Endodermal cell (in vitro differentiated cells): ENCODE measurements at regions not wholly inside any gene's neighbourhood (a gene's known extent, or its start where the extent isn't known, plus 50 kb on each side); places are given as distances from the start of the nearest gene placed in this dataset.
"Not testable (repeated sequence)": the region's sequence is repeated elsewhere in the genome, so short reads cannot be mapped to it uniquely, and the experiment has no call there.

Experiments
- DNase-seq: peaks from one replicate; pipeline ENCODE4 v3.0.0-alpha.2; 2017
- H3K27ac ChIP-seq: 2 replicates; pipeline ENCODE4 v1.5.1; 2013; ENCODE audit warnings: mild to moderate bottlenecking, low read depth, low read length, moderate library complexity
- H3K27me3 ChIP-seq: 2 replicates; pipeline ENCODE4 v1.6.1; 2013; ENCODE audit warnings: mild to moderate bottlenecking, low read length, moderate library complexity; ENCODE audit not compliant: insufficient read depth, control insufficient read depth, poor library complexity, severe bottlenecking
- H3K36me3 ChIP-seq: 2 replicates; pipeline ENCODE4 v1.7.0; 2013; ENCODE audit warnings: mild to moderate bottlenecking, low read length, moderate library complexity; ENCODE audit not compliant: control insufficient read depth, insufficient read depth
- H3K4me1 ChIP-seq: one replicate; pipeline ENCODE4 v1.7.0; 2013; ENCODE audit warnings: low read length; ENCODE audit not compliant: control insufficient read depth, insufficient read depth
- H3K4me3 ChIP-seq: 2 replicates; pipeline ENCODE4 v1.5.1; 2013; ENCODE audit warnings: mild to moderate bottlenecking, low read length, moderate library complexity
- H3K9ac ChIP-seq: 2 replicates; pipeline ENCODE4 v1.6.1; 2013; ENCODE audit warnings: mild to moderate bottlenecking, low read length, moderate library complexity; ENCODE audit not compliant: poor library complexity, severe bottlenecking; ENCODE audit errors: extremely low read depth
- H3K9me3 ChIP-seq: 2 replicates; pipeline ENCODE4 v1.6.1; 2013; ENCODE audit warnings: mild to moderate bottlenecking, low read length, moderate library complexity; ENCODE audit not compliant: control insufficient read depth
- H3K27ac Mint-ChIP-seq: 2 replicates; pipeline ENCODE4 v1.8.0; 2020; ENCODE audit warnings: mixed read lengths
- H3K27me3 Mint-ChIP-seq: 2 replicates; pipeline ENCODE4 v1.8.0; 2021; ENCODE audit warnings: mild to moderate bottlenecking, mixed read lengths; ENCODE audit not compliant: insufficient read depth
- H3K36me3 Mint-ChIP-seq: 2 replicates; pipeline ENCODE4 v1.8.0; 2020; ENCODE audit warnings: low read depth, mixed read lengths
- H3K4me1 Mint-ChIP-seq: 2 replicates; pipeline ENCODE4 v1.8.0; 2020; ENCODE audit warnings: mixed read lengths
- H3K4me3 Mint-ChIP-seq: 2 replicates; pipeline ENCODE4 v1.8.0; 2020; ENCODE audit warnings: mild to moderate bottlenecking, moderate library complexity, mixed read lengths
- H3K9me3 Mint-ChIP-seq: 2 replicates; pipeline ENCODE4 v1.8.0; 2020; ENCODE audit warnings: mild to moderate bottlenecking, mixed read lengths
- WGBS, 2 experiments: methylation state at CpG; one replicate each; pipeline versions ENCODE4 v1.1.5 to v1.1.7; 2013; ENCODE audit warnings: missing lambda C conversion rate in 2 of 2, mixed read lengths in 1 of 2; ENCODE audit not compliant: insufficient coverage in 1 of 2, insufficient read length in 1 of 2; 5-methylcytosine and 5-hydroxymethylcytosine counted together
- TF ChIP-seq, protein P1 (sequence below): fragments of 200-600 bp; sonication (generic); conservative IDR thresholded peaks from 2 replicates; pipeline ENCODE4 v1.5.0; 2021; ENCODE audit warnings: antibody characterized with exemption, mild to moderate bottlenecking

DNA sequence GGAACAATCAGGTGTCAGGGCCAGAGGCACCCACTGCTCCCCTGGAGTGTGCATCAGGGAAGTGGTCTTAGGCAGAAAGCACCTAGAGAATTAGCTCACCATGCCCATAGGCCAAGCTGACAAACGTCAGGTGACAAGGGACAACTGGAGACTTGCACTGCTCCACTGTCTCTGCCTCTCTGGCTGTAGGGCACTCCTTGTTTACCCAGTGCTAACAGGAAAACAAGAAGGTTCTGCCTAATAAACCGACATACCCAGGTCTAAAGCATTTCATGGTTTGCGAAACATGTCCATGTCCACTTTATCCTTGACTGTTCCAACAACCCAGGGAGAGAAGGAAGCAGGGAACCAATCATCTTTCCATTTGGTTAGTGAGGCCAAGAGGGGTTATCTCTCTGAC lies 92.5 kb upstream of the MAMLD1 start:
- Histone ChIP-seq H3K9me3 (no peaks in the 10 kb centered on the region), H3K9ac (no peak overlapping the region), H3K36me3 (no peaks in the 10 kb centered on the region), H3K27ac (no peak overlapping the region), H3K4me1 (peaks cover 3% of the 10 kb centered on the region), H3K27me3 (no peaks in the 10 kb centered on the region), H3K4me3 (no peak overlapping the region)
- Mint-ChIP-seq H3K4me1 (peaks cover 2% of the 10 kb centered on the region), H3K27ac (no peak overlapping the region), H3K9me3 (peaks cover 61% of the 10 kb centered on the region), H3K4me3 (no peak overlapping the region), H3K27me3 (no peaks in the 10 kb centered on the region), H3K36me3 (no peaks in the 10 kb centered on the region)
- TF ChIP-seq, protein P1, sequence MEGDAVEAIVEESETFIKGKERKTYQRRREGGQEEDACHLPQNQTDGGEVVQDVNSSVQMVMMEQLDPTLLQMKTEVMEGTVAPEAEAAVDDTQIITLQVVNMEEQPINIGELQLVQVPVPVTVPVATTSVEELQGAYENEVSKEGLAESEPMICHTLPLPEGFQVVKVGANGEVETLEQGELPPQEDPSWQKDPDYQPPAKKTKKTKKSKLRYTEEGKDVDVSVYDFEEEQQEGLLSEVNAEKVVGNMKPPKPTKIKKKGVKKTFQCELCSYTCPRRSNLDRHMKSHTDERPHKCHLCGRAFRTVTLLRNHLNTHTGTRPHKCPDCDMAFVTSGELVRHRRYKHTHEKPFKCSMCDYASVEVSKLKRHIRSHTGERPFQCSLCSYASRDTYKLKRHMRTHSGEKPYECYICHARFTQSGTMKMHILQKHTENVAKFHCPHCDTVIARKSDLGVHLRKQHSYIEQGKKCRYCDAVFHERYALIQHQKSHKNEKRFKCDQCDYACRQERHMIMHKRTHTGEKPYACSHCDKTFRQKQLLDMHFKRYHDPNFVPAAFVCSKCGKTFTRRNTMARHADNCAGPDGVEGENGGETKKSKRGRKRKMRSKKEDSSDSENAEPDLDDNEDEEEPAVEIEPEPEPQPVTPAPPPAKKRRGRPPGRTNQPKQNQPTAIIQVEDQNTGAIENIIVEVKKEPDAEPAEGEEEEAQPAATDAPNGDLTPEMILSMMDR = no peak
- DNase-seq = no peak
- 96 to 100% methylated on average over 1 to 3 of the region's 3 CpGs for WGBS, 2 experiments

DNA sequence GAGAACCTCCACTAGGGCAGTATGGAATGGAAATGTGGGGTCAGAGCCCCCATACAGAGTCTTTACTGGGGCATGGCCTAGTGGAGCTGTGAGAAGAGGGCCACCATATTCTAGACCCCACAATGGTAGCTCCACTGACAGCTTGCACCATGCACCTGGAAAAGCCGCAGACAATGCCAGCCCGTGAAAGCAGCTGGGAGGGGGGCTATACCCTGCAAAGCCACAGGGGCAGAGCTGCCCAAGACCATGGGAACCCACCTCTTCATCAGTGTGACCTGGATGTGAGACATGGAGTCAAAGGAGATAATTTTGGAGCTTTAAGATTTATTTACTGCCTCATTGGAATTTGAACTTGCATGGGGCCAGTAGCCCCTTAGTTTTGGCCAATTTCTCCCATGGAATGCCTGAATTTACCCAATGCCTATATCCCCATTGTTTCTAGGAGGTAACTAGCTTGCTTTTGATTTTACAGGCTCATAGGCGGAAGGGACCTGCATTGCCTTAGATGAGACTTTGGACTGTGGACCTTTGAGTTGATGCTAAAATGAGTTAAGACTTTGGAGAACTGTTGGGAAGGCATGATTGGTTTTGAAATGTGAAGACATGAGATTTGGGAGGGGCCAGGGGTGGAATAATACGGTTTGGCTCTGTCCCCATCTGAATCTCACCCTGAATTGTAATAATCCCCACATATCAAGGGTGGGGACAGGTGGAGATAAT lies 89.4 kb upstream of the MAMLD1 start:
- not testable (repeated sequence) for H3K27ac Mint-ChIP-seq, H3K36me3 ChIP-seq, H3K4me1 ChIP-seq, H3K9me3 ChIP-seq, H3K27me3 Mint-ChIP-seq, H3K4me3 ChIP-seq, DNase-seq, H3K9ac ChIP-seq, H3K27me3 ChIP-seq, H3K27ac ChIP-seq, H3K4me1 Mint-ChIP-seq, H3K36me3 Mint-ChIP-seq, H3K4me3 Mint-ChIP-seq
- 100% methylated on average over 3 of the region's 4 CpGs; no CpG with 5 or more reads in 1 of the 2 experiments for WGBS, 2 experiments
- peaks cover 53% of the 10 kb centered on the region for H3K9me3 Mint-ChIP-seq

DNA sequence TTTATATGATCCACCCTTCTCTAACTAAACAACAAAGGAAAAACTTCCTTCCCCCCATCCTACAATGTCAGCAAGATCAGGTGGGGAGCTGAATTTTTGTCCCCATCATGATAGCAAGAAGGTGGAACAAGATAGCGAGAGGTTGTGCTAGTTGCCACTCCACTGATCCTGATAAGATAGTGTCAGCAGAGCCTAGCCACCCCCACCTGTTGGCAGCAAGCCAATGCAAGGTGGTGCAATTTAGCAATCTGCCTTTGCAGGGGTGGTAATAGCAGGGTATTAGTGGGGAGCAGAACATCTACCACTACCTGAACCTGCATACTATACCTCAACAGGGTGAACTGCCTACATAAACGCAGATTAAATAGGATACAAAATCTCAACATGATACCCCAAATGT lies 80.2 kb upstream of the MAMLD1 start:
- Mint-ChIP-seq H3K9me3 (peaks cover 62% of the 10 kb centered on the region), H3K27me3 (peaks cover 1% of the 10 kb centered on the region), H3K4me3 (no peak overlapping the region), H3K4me1 (no peaks in the 10 kb centered on the region), H3K27ac (no peak overlapping the region), H3K36me3 (no peaks in the 10 kb centered on the region)
- DNase-seq = no peak
- 84% methylated on average over 2 of the region's 2 CpGs; no CpG with 5 or more reads in 1 of the 2 experiments for WGBS, 2 experiments
- Histone ChIP-seq H3K36me3 (no peaks in the 10 kb centered on the region), H3K27me3 (no peaks in the 10 kb centered on the region), H3K9me3 (no peaks in the 10 kb centered on the region), H3K4me3 (no peak overlapping the region), H3K4me1 (peaks cover 5% of the 10 kb centered on the region), H3K9ac (no peak overlapping the region), H3K27ac (no peak overlapping the region)
- TF ChIP-seq, protein P1 = no peak

- no peaks in the 10 kb centered on the region for H3K27me3 Mint-ChIP-seq
- H3K4me1 ChIP-seq = no peaks in the 10 kb centered on the region
- H3K4me3 ChIP-seq = no peak overlapping the region
- H3K27ac ChIP-seq = no peak overlapping the region
- no peaks in the 10 kb centered on the region for H3K36me3 ChIP-seq
- no peaks in the 10 kb centered on the region for H3K36me3 Mint-ChIP-seq
- H3K9me3 Mint-ChIP-seq = peaks cover 48% of the 10 kb centered on the region
- 50 to 95% methylated on average over 1 to 5 of the region's 5 CpGs for WGBS, 2 experiments
- no peak overlapping the region for H3K27ac Mint-ChIP-seq
- H3K4me3 Mint-ChIP-seq = no peak overlapping the region
- TF ChIP-seq, protein P1 = no peak
- H3K4me1 Mint-ChIP-seq = no peaks in the 10 kb centered on the region
- H3K9me3 ChIP-seq = no peaks in the 10 kb centered on the region
- no peaks in the 10 kb centered on the region for H3K27me3 ChIP-seq
- no peak overlapping the region for H3K9ac ChIP-seq
- DNase-seq = peak; percentile 29
Observed at GRCh38 chrX:150291014-150291413, 72.1 kb upstream of the MAMLD1 start.
